Peyer's patch (tissue), 4 donors: ENCODE measurements at regions not wholly inside any gene's neighbourhood (a gene's known extent, or its start where the extent isn't known, plus 50 kb on each side); places are given as distances from the start of the nearest gene placed in this dataset.

ENCODE experiments used
- POLR2A ChIP-seq, 2 donors: fragments of 450-650 bp; IDR thresholded peaks; one replicate each; pipeline ENCODE4 v1.5.1; 2017; ENCODE audit warnings: antibody characterized with exemption in 2 of 2, mild to moderate bottlenecking in 2 of 2, moderate library complexity in 2 of 2
- TF ChIP-seq, protein P1 (sequence below), 6 experiments: fragments of 450-650 bp in 4 of 6; fragments of 200-600 bp in 2 of 6; sonication (generic) in 1 of 6; IDR thresholded peaks; one replicate each; pipeline ENCODE4 v1.5.1; 2017 to 2019; ENCODE audit warnings: antibody characterized with exemption in 6 of 6, mild to moderate bottlenecking in 3 of 6, moderate library complexity in 1 of 6

DNA sequence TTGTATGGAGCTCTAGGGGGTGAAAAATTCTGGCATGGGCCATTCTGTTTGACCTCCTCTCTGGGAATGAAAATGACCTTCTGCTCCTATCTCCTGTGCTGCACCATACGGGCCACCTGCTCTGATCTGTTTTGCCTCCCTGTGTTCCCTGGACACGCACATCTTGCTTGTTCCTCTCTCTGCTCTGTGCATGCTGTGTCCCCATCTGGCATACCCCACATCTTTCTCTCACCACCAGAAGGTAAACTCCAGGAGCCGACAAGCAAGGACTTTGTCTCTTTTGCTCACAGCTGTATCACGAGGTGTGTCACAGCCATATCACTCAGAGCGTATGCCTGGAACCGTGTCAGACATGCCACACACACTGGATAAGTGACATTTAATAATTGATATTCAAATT is 208.4 kb upstream of the DTNBP1 start:
- TF ChIP-seq, protein P1, sequence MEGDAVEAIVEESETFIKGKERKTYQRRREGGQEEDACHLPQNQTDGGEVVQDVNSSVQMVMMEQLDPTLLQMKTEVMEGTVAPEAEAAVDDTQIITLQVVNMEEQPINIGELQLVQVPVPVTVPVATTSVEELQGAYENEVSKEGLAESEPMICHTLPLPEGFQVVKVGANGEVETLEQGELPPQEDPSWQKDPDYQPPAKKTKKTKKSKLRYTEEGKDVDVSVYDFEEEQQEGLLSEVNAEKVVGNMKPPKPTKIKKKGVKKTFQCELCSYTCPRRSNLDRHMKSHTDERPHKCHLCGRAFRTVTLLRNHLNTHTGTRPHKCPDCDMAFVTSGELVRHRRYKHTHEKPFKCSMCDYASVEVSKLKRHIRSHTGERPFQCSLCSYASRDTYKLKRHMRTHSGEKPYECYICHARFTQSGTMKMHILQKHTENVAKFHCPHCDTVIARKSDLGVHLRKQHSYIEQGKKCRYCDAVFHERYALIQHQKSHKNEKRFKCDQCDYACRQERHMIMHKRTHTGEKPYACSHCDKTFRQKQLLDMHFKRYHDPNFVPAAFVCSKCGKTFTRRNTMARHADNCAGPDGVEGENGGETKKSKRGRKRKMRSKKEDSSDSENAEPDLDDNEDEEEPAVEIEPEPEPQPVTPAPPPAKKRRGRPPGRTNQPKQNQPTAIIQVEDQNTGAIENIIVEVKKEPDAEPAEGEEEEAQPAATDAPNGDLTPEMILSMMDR (IDR thresholded peaks at IDR 0.05) = no peak
- no peak for TF ChIP-seq POLR2A (IDR thresholded peaks at IDR 0.05)
